Mucosa of descending colon (tissue), 3 donors: ENCODE measurements at regions not wholly inside any gene's neighbourhood (a gene's known extent, or its start where the extent isn't known, plus 50 kb on each side); places are given as distances from the start of the nearest gene placed in this dataset.

Experiments used
- ATAC-seq: fragments of 200-7000 bp; cut with Tn5 transposase; one replicate; pipeline ENCODE4 v1.9.1; 2020; ENCODE audit warnings: mild to moderate bottlenecking, moderate library complexity
- DNase-seq, 3 donors: peaks; one replicate each; pipeline ENCODE4 v3.0.0-alpha.2; 2020
- H3K36me3 ChIP-seq: fragments of 200-600 bp; one replicate; pipeline ENCODE4 v1.8.0; 2021; ENCODE audit warnings: low read depth, mild to moderate bottlenecking
- H3K4me1 ChIP-seq: fragments of 200-600 bp; one replicate; pipeline ENCODE4 v1.8.0; 2021; ENCODE audit warnings: low read depth, mild to moderate bottlenecking
- H3K4me3 ChIP-seq: fragments of 200-600 bp; one replicate; pipeline ENCODE4 v1.8.0; 2021; ENCODE audit warnings: mild to moderate bottlenecking
- H3K9me3 ChIP-seq: fragments of 200-600 bp; one replicate; pipeline ENCODE4 v1.8.0; 2021; ENCODE audit warnings: mild to moderate bottlenecking
- intact Hi-C, 2 donors: fragments of 100-400 bp; cut with DNase I in 1 of 2; cut with micrococcal nuclease in 1 of 2; formaldehyde crosslinking; loops; one replicate each; pipeline versions ENCODE4 v1.11.0 to v1.11.1; 2022; cut with DNase I, micrococcal nuclease
- TF ChIP-seq, protein P1 (sequence below): fragments of 200-600 bp; IDR thresholded peaks from one replicate; pipeline ENCODE4 v1.8.0; 2022; ENCODE audit warnings: antibody characterized with exemption, mild to moderate bottlenecking
- donor health status: DM: no; HTN: no; CAD: no; lungs with moderate emphysema.
- donor health status: DM: no; HTN: no; CAD: no.
- donor health status: DM: no; HTN: yes; CAD: no.

DNA sequence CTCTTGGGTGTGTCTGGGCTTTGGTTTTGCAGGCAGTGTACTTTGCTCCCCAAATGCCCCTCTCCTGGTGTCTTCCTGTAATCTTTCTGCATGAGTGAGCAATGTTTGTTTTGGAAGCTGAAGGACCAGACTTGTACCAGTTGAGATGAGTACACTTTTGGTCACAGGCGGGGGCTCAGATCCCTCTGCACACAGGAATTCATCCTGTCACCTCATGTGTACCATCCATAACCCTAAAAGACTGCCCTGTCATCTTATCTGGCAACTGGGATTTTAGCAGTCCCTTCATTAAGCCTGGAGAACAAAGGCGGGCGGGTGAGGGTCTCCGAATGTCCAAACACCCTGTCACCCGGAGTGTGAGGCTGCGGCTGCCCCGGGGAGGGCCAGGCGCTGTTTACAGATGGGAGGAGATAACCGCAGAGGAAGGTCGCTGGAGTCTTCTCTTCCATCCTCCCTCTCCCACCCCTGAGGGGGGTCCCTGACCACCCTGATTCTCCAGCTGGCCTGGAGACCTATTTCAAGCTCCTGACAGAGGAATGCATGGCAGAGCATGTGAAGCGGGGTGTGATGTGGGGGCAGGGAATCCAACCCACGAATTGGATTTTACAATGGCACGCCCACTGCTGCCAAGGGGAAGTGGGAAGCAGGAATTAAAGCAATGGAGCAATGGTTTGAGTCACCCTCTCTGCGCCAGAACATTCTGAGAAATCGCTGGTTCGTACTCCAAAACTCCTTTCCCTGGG is 158.2 kb upstream of the MYCN start:
- intact Hi-C loops = no loop called here
- H3K4me1 ChIP-seq = no peaks in the 10 kb centered on the region
- H3K36me3 ChIP-seq = no peaks in the 10 kb centered on the region
- no peak for ATAC-seq
- TF ChIP-seq, protein P1, sequence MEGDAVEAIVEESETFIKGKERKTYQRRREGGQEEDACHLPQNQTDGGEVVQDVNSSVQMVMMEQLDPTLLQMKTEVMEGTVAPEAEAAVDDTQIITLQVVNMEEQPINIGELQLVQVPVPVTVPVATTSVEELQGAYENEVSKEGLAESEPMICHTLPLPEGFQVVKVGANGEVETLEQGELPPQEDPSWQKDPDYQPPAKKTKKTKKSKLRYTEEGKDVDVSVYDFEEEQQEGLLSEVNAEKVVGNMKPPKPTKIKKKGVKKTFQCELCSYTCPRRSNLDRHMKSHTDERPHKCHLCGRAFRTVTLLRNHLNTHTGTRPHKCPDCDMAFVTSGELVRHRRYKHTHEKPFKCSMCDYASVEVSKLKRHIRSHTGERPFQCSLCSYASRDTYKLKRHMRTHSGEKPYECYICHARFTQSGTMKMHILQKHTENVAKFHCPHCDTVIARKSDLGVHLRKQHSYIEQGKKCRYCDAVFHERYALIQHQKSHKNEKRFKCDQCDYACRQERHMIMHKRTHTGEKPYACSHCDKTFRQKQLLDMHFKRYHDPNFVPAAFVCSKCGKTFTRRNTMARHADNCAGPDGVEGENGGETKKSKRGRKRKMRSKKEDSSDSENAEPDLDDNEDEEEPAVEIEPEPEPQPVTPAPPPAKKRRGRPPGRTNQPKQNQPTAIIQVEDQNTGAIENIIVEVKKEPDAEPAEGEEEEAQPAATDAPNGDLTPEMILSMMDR = no peak
- DNase-seq = no peak
- no peaks in the 10 kb centered on the region for H3K9me3 ChIP-seq
- H3K4me3 ChIP-seq = no peak overlapping the region

DNA sequence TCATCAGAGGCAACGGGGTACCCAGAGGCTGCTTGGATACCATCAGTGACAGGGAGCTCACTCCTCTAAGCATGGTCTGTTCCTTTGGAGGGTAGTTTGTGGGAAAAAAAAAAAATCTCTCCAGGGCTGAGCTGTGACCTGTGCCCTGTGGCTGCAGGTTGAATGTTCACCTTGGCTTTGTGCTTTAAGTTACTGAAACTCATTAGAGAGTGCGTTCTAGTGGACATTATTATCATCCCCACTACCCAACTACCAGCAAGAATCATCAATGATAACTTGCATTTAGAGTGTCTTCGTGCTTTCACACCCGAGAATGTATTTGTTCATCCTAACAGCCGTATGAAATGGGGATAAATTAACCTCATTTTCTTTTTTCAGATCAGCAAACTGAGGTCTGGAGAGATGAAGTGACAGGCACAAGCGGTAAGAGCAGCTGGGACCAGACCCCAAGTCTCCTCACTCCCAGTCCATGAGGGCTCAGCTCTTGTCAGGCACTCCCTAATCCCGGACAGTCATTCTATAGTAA is 157.5 kb upstream of the MYCN start:
- ATAC-seq (no peak), DNase-seq (no peak)
- H3K36me3 ChIP-seq = no peaks in the 10 kb centered on the region
- H3K4me3 ChIP-seq = no peak overlapping the region
- no peaks in the 10 kb centered on the region for H3K9me3 ChIP-seq
- TF ChIP-seq, protein P1 = no peak
- intact Hi-C loops = no loop called here
- no peaks in the 10 kb centered on the region for H3K4me1 ChIP-seq

DNA sequence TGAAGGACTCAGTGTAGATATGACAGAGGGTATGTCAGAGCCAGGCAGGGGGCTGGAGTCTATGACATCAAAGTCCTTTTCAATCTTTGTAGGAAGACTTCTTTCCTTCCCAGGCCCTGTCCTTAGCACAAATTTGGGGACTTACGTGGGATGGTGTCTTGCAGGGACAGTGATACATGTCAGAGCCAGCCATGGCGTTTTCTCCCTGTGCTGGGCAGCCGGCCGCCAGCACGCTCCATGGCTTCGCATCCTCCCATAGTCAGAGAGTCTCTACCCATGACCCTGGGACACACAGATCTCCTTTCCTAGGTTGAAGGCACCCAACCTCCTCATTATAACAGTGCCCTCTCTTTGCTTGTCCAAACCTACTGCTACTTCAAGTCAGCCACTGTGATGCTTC is 156.9 kb upstream of the MYCN start:
- H3K36me3 ChIP-seq = no peaks in the 10 kb centered on the region
- H3K9me3 ChIP-seq = no peaks in the 10 kb centered on the region
- DNase-seq (no peak), ATAC-seq (no peak)
- intact Hi-C loops = no loop called here
- no peak overlapping the region for H3K4me3 ChIP-seq
- TF ChIP-seq, protein P1 = no peak
- H3K4me1 ChIP-seq = no peaks in the 10 kb centered on the region

DNA sequence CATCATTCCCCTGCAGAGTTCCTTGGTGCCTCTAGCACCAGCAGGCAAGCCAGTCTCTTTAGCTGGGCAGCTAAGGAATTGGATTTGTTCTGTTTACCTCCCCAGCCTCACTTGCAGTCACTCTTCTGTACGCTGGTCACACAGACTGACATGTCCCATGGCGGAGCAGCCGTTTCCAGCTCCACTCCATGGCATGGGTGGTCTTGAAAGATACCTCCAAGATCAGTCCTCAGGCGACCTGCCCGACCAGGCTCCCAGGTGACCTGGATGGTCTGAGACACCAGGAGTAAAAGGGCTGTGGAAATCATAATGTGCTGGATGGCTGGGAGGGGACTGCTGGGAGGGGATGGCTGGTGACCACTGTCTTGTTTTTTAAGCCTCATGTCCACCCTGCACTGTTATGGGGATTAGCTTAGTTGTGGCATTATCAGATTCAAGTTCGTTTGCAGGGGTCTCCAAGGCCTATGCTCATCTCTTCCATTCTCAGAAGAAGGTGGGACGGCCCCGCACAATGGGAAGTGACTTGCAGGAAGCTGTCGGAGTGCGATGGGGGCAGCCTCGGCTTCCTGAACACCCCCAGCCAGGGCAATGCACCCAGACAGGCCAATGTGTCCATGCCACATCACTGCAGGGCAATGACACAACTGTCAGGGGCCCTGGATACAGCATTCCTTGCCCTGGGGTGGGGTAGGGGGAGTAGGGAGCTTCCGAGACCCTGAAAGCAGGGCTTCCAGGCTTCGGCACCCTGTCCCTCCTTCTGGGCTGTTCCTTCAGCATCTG is 156.1 kb upstream of the MYCN start:
- no peaks in the 10 kb centered on the region for H3K9me3 ChIP-seq
- H3K36me3 ChIP-seq = no peaks in the 10 kb centered on the region
- intact Hi-C loops = no loop called here
- TF ChIP-seq, protein P1 = no peak
- no peak overlapping the region for H3K4me3 ChIP-seq
- no peak for ATAC-seq
- DNase-seq = no peak
- no peaks in the 10 kb centered on the region for H3K4me1 ChIP-seq

DNA sequence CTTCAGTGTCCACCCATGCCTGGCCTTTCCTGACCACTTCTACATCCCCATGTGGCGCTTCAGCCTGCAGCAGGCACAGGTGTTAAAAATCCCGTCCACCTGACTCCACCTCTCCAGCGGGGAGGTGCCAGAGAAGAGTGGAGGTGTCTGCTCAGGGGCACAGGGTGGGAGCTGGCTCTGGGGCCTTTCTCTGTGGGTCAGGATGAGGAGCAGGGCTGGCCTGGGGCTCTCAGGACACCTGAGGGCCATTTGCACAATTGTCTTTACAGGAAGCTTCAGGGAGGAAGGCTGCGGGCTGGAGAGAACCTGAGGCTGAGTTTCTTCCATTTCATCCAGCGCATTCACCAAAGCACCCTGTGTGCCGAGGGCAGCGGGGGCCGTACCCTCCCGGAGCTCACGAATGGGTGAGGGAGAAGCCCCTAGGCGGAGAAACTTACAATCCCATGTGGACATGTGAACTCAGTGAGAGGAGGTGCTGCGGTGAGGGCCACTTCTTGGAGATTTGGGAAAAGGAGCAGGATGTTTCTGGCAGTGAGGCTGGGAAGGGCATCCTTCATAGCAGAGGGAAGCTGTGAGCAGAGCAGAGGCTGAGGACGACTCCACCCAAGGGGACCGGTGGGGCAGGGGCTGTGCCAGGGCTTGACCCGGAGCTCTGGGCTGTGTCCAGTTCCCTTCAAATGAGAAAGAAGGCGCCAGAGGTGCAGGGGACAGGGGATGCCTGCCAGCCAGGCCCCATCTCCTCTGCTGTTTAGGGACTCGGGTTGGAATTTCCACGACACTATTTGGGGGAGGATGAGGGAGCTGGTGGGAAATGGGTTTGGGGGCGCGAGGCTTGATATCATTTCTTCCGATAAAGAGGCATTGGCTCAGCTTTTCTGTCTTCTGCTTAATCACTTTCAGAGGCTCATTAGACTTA is 155.2 kb upstream of the MYCN start:
- ATAC-seq (no peak), DNase-seq (no peak)
- intact Hi-C loops = no loop called here
- H3K9me3 ChIP-seq = no peaks in the 10 kb centered on the region
- H3K4me1 ChIP-seq = no peaks in the 10 kb centered on the region
- TF ChIP-seq, protein P1 = no peak
- no peaks in the 10 kb centered on the region for H3K36me3 ChIP-seq
- H3K4me3 ChIP-seq = no peak overlapping the region
